Inflammatory macrophage (primary cell): ENCODE measurements at regions not wholly inside any gene's neighbourhood (a gene's known extent, or its start where the extent isn't known, plus 50 kb on each side); places are given as distances from the start of the nearest gene placed in this dataset.

Experiments
- DNase-seq, 2 donors: peaks; one replicate each; pipeline ENCODE4 v3.0.0-alpha.2; 2020 to 2022

GRCh38 chr2:5368263-5368662 lies 323.9 kb upstream of the SOX11 start:
- DNase-seq, result no peak

- no peak for DNase-seq
Observed at GRCh38 chr2:5369510-5369909, 322.7 kb upstream of the SOX11 start.

GRCh38 chr2:5370158-5370557 lies 322.0 kb upstream of the SOX11 start:
- no peak for DNase-seq

- no peak for DNase-seq
Observed at GRCh38 chr2:5372141-5372540, 320.0 kb upstream of the SOX11 start.

- no peak for DNase-seq
Observed at GRCh38 chr2:5373200-5373599, 319.0 kb upstream of the SOX11 start.

- DNase-seq, result no peak
Observed at GRCh38 chr2:5374762-5375161, 317.4 kb upstream of the SOX11 start.

- no peak for DNase-seq
Observed at GRCh38 chr2:5377323-5377722, 314.9 kb upstream of the SOX11 start.

GRCh38 chr2:5379811-5380210 lies 312.4 kb upstream of the SOX11 start:
- no peak for DNase-seq

GRCh38 chr2:5385596-5385995 lies 306.6 kb upstream of the SOX11 start:
- no peak for DNase-seq

- DNase-seq, result no peak
Observed at GRCh38 chr2:5387406-5387805, 304.8 kb upstream of the SOX11 start.

GRCh38 chr2:5389740-5390139 lies 302.4 kb upstream of the SOX11 start:
- DNase-seq, result no peak

- DNase-seq, result no peak
Observed at GRCh38 chr2:5391362-5391761, 300.8 kb upstream of the SOX11 start.

- peak; percentile 5 to 18 for DNase-seq
Observed at GRCh38 chr2:5392658-5393057, 299.5 kb upstream of the SOX11 start.

- DNase-seq, result no peak
Observed at GRCh38 chr2:5393474-5393873, 298.7 kb upstream of the SOX11 start.

GRCh38 chr2:5394223-5394622 lies 298.0 kb upstream of the SOX11 start:
- no peak for DNase-seq

GRCh38 chr2:5401115-5401657 lies 291.0 kb upstream of the SOX11 start:
- no peak for DNase-seq

GRCh38 chr2:5403392-5403791 lies 288.8 kb upstream of the SOX11 start:
- no peak for DNase-seq

- no peak for DNase-seq
Observed at GRCh38 chr2:5409898-5410381, 282.2 kb upstream of the SOX11 start.

GRCh38 chr2:5410991-5411700 lies 281.0 kb upstream of the SOX11 start:
- DNase-seq, result no peak

- no peak for DNase-seq
Observed at GRCh38 chr2:5412001-5412400, 280.2 kb upstream of the SOX11 start.

- DNase-seq, result no peak
Observed at GRCh38 chr2:5433855-5434254, 258.3 kb upstream of the SOX11 start.

GRCh38 chr2:5437375-5437774 lies 254.8 kb upstream of the SOX11 start:
- DNase-seq, result no peak

- no peak for DNase-seq
Observed at GRCh38 chr2:5440174-5440573, 252.0 kb upstream of the SOX11 start.

GRCh38 chr2:5442736-5443135 lies 249.4 kb upstream of the SOX11 start:
- no peak for DNase-seq

GRCh38 chr2:5444168-5444567 lies 248.0 kb upstream of the SOX11 start:
- no peak for DNase-seq
